H1 (cell line): ENCODE measurements at regions not wholly inside any gene's neighbourhood (a gene's known extent, or its start where the extent isn't known, plus 50 kb on each side); places are given as distances from the start of the nearest gene placed in this dataset.

Experiments
- CTCF ChIA-PET: fragments of 300-600 bp; sonication (Branson Sonifier 250); formaldehyde crosslinking; loops from one replicate; lab custom pipeline; 2021; ENCODE audit not compliant: partially characterized antibody; lab: Charles Lee
- POLR2A ChIA-PET: fragments of 300-600 bp; sonication (Branson Sonifier 250); formaldehyde crosslinking; loops from one replicate; lab custom pipeline; 2021; ENCODE audit warnings: inconsistent platforms; ENCODE audit not compliant: partially characterized antibody; lab: Charles Lee
- DNase-seq, 2 experiments: peaks; one replicate each; pipeline versions ENCODE4 v3.0.0 to v3.0.0-alpha.2; 2010 to 2022; ENCODE audit warnings: low spot score in 2 of 2, low read depth in 1 of 2, mixed read lengths in 1 of 2
- FAIRE-seq: peaks from 2 replicates; lab custom pipeline; 2011; peaks lifted over from hg19 to GRCh38; lab: Jason Lieb, UNC
- H2AFZ ChIP-seq: 2 replicates; pipeline ENCODE4 v1.8.1; 2012; ENCODE audit warnings: low read length, inconsistent platforms
- H2AK5ac ChIP-seq: 2 replicates; pipeline ENCODE4 v1.6.1; 2013; ENCODE audit warnings: low read depth, low read length
- H2BK120ac ChIP-seq: replicated peaks from 2 replicates; pipeline ENCODE3; 2013; ENCODE audit warnings: low read depth, low read length, inconsistent platforms
- H2BK12ac ChIP-seq: 2 replicates; pipeline ENCODE4 v1.6.1; 2013; ENCODE audit warnings: low read depth, low read length
- H2BK15ac ChIP-seq: 2 replicates; pipeline ENCODE4 v1.6.1; 2013; ENCODE audit warnings: low read length
- H2BK20ac ChIP-seq: 2 replicates; pipeline ENCODE4 v1.6.1; 2013; ENCODE audit warnings: low read length
- H2BK5ac ChIP-seq: 2 replicates; pipeline ENCODE4 v1.6.1; 2013; ENCODE audit warnings: low read depth, low read length
- H3K14ac ChIP-seq: 2 replicates; pipeline ENCODE4 v1.6.1; 2013; ENCODE audit warnings: inconsistent platforms; ENCODE audit not compliant: insufficient read length
- H3K18ac ChIP-seq: 2 replicates; pipeline ENCODE4 v1.6.1; 2013; ENCODE audit warnings: low read length; ENCODE audit errors: extremely low read depth
- H3K23ac ChIP-seq: 2 replicates; pipeline ENCODE4 v1.6.1; 2013; ENCODE audit warnings: inconsistent platforms; ENCODE audit not compliant: insufficient read length
- H3K23me2 ChIP-seq: 2 replicates; pipeline ENCODE4 v1.6.1; 2013; ENCODE audit warnings: low read depth, low read length
- H3K27ac ChIP-seq: 2 replicates; pipeline ENCODE4 v1.6.1; 2011; ENCODE audit warnings: low read depth, low read length, inconsistent platforms
- H3K27me3 ChIP-seq, 4 experiments: replicated peaks in 1 of 4; 1 replicate in 1 of 4; 2 replicates in 3 of 4; pipeline versions ENCODE4 v1.6.1 to v1.8.1; 2011 to 2013; ENCODE audit warnings: low read length in 3 of 4, mild to moderate bottlenecking in 3 of 4, inconsistent platforms in 2 of 4, mixed read lengths in 2 of 4, moderate library complexity in 1 of 4; ENCODE audit not compliant: control insufficient read depth in 3 of 4, insufficient read depth in 3 of 4; ENCODE audit errors: extremely low read depth in 1 of 4
- H3K36me3 ChIP-seq, 4 experiments: 2 replicates each; pipeline versions ENCODE4 v1.6.1 to v1.8.1; 2011 to 2013; ENCODE audit warnings: mild to moderate bottlenecking in 4 of 4, low read length in 3 of 4, moderate library complexity in 2 of 4, control low read depth in 1 of 4, inconsistent platforms in 1 of 4; ENCODE audit not compliant: insufficient read depth in 4 of 4, control insufficient read depth in 2 of 4
- H3K4ac ChIP-seq: replicated peaks from 2 replicates; pipeline ENCODE3; 2013; ENCODE audit warnings: low read length, low read depth, mixed read lengths, inconsistent platforms; ENCODE audit not compliant: insufficient read length
- H3K4me1 ChIP-seq, 4 experiments: replicated peaks in 1 of 4; 1 replicate in 1 of 4; 2 replicates in 3 of 4; pipeline versions ENCODE4 v1.6.1 to v1.8.1; 2011 to 2013; ENCODE audit warnings: low read length in 3 of 4, inconsistent platforms in 2 of 4, mixed read lengths in 1 of 4; ENCODE audit not compliant: insufficient read depth in 4 of 4, control insufficient read depth in 3 of 4
- H3K4me2 ChIP-seq, 2 experiments: 2 replicates each; pipeline versions ENCODE4 v1.6.1 to v1.8.1; 2011 to 2013; ENCODE audit warnings: low read depth in 2 of 2, low read length in 2 of 2, control low read depth in 1 of 2, inconsistent platforms in 1 of 2, mild to moderate bottlenecking in 1 of 2; ENCODE audit not compliant: insufficient read depth in 1 of 2
- H3K4me3 ChIP-seq, 4 experiments: fragments of 200-600, 300-600 bp in 1 of 4; sonication (generic), shearing (Covaris generic), sonication (Bioruptor Twin) in 1 of 4; 2 replicates each; pipeline versions ENCODE4 v1.5.1 to v1.8.1; 2011 to 2016; ENCODE audit warnings: low read length in 4 of 4, low read depth in 3 of 4, control low read depth in 2 of 4, inconsistent platforms in 2 of 4, mild to moderate bottlenecking in 2 of 4, mixed read lengths in 1 of 4, moderate library complexity in 1 of 4; ENCODE audit not compliant: insufficient read depth in 2 of 4; ENCODE audit errors: extremely low read depth in 1 of 4
- H3K56ac ChIP-seq: replicated peaks from 2 replicates; pipeline ENCODE3; 2013; ENCODE audit warnings: low read depth, mild to moderate bottlenecking, mixed read lengths, low read length, inconsistent platforms; ENCODE audit not compliant: insufficient read length
- H3K79me1 ChIP-seq: 2 replicates; pipeline ENCODE4 v1.6.1; 2013; ENCODE audit warnings: low read depth, low read length, control low read depth
- H3K79me2 ChIP-seq, 2 experiments: 2 replicates each; pipeline versions ENCODE4 v1.6.1 to v1.8.1; 2012 to 2013; ENCODE audit warnings: low read length in 2 of 2, mild to moderate bottlenecking in 2 of 2, inconsistent platforms in 1 of 2; ENCODE audit not compliant: insufficient read depth in 2 of 2, control insufficient read depth in 1 of 2
- H3K9ac ChIP-seq, 4 experiments: replicated peaks in 1 of 4; 1 replicate in 1 of 4; 2 replicates in 3 of 4; pipeline versions ENCODE4 v1.6.1 to v1.8.1; 2011 to 2013; ENCODE audit warnings: low read depth in 3 of 4, low read length in 3 of 4, control low read depth in 2 of 4, mild to moderate bottlenecking in 2 of 4, moderate library complexity in 2 of 4, inconsistent platforms in 1 of 4; ENCODE audit errors: extremely low read depth in 1 of 4
- H3K9me3 ChIP-seq, 2 experiments: 2 replicates each; pipeline versions ENCODE4 v1.6.1 to v1.8.1; 2012 to 2013; ENCODE audit warnings: mild to moderate bottlenecking in 2 of 2, moderate library complexity in 2 of 2, control low read depth in 1 of 2, inconsistent platforms in 1 of 2, low read depth in 1 of 2, low read length in 1 of 2, mixed read lengths in 1 of 2; ENCODE audit not compliant: insufficient read depth in 2 of 2
- H4K20me1 ChIP-seq, 2 experiments: replicated peaks in 1 of 2; 2 replicates each; pipeline versions ENCODE3 to v1.8.1; 2011 to 2013; ENCODE audit warnings: inconsistent platforms in 2 of 2, low read length in 2 of 2, mild to moderate bottlenecking in 1 of 2; ENCODE audit not compliant: insufficient read depth in 2 of 2, control insufficient read depth in 1 of 2
- H4K5ac ChIP-seq: 2 replicates; pipeline ENCODE4 v1.6.1; 2013; ENCODE audit warnings: low read length, low read depth, mixed read lengths, inconsistent platforms; ENCODE audit not compliant: insufficient read length
- H4K8ac ChIP-seq: 2 replicates; pipeline ENCODE4 v1.8.0; 2013; ENCODE audit warnings: mild to moderate bottlenecking, moderate library complexity, low read length, inconsistent platforms; ENCODE audit not compliant: insufficient read depth; ENCODE audit errors: extremely low read depth
- H4K91ac ChIP-seq: replicated peaks from 2 replicates; pipeline ENCODE3; 2013; ENCODE audit warnings: low read length, mixed read lengths, inconsistent platforms; ENCODE audit not compliant: insufficient read length
- BRCA1 ChIP-seq: IDR thresholded peaks from 2 replicates; pipeline ENCODE4 v1.6.1; 2012; ENCODE audit warnings: low read depth, low read length, improper control_type of control experiment
- CHD2 ChIP-seq: IDR thresholded peaks from 2 replicates; pipeline ENCODE4 v1.6.1; 2012; ENCODE audit warnings: low read length, improper control_type of control experiment
- E2F6 ChIP-seq: IDR thresholded peaks from 2 replicates; pipeline ENCODE4 v1.6.1; 2012; ENCODE audit warnings: inconsistent platforms
- GTF2F1 ChIP-seq: IDR thresholded peaks from 2 replicates; pipeline ENCODE4 v1.6.1; 2012; ENCODE audit warnings: low read depth, low read length, improper control_type of control experiment, borderline replicate concordance
- HDAC6 ChIP-seq: IDR thresholded peaks from one replicate; pipeline ENCODE4 v1.7.1; 2012; ENCODE audit warnings: low read depth, mild to moderate bottlenecking, inconsistent platforms, low read length, moderate library complexity
- MAX ChIP-seq: IDR thresholded peaks from 2 replicates; pipeline ENCODE4 v1.6.1; 2012; ENCODE audit warnings: inconsistent platforms
- PHF8 ChIP-seq: fragments of 200-600 bp; sonication (generic); conservative IDR thresholded peaks from 2 replicates; pipeline ENCODE4 v1.7.1; 2012; ENCODE audit warnings: low read depth, mild to moderate bottlenecking, inconsistent platforms, low read length, moderate library complexity
- POU5F1 ChIP-seq: IDR thresholded peaks from 2 replicates; pipeline ENCODE4 v1.6.1; 2011; ENCODE audit warnings: low read depth, mild to moderate bottlenecking, low read length, moderate library complexity
- RAD21 ChIP-seq, 2 experiments: IDR thresholded peaks in 1 of 2; conservative IDR thresholded peaks in 1 of 2; 2 replicates each; pipeline ENCODE4 v1.6.1; 2011; ENCODE audit warnings: low read depth in 2 of 2, low read length in 2 of 2, improper control_type of control experiment in 1 of 2, inconsistent platforms in 1 of 2, mild to moderate bottlenecking in 1 of 2, moderate library complexity in 1 of 2
- SIN3A ChIP-seq, 2 experiments: IDR thresholded peaks in 1 of 2; conservative IDR thresholded peaks in 1 of 2; 2 replicates each; pipeline ENCODE4 v1.6.1; 2011 to 2012; ENCODE audit warnings: low read length in 2 of 2, improper control_type of control experiment in 1 of 2, low read depth in 1 of 2, mild to moderate bottlenecking in 1 of 2
- SP1 ChIP-seq: IDR thresholded peaks from 2 replicates; pipeline ENCODE4 v1.6.1; 2011; ENCODE audit warnings: low read depth, low read length
- WGBS, 2 experiments: shearing (Covaris generic) in 1 of 2; methylation state at CpG; one replicate each; pipeline versions ENCODE4 v1.1.6 to v1.1.7; 2013 to 2015; ENCODE audit warnings: low lambda C conversion rate in 2 of 2, mixed read lengths in 2 of 2, inconsistent platforms in 1 of 2, low coverage in 1 of 2, missing lambda C conversion rate in 1 of 2; ENCODE audit not compliant: insufficient replicate concordance in 2 of 2, insufficient coverage in 1 of 2, insufficient read length in 1 of 2; ENCODE audit errors: extremely low coverage in 1 of 2, missing lambda C conversion rate in 1 of 2; 5-methylcytosine and 5-hydroxymethylcytosine counted together

GRCh38 chr10:42998481-42999384 lies 78.1 kb upstream of the RET start:
- H4K8ac ChIP-seq = peak overlapping the region; percentile 64
- no peak overlapping the region for H3K23ac ChIP-seq
- H3K56ac ChIP-seq = no peak overlapping the region
- H3K27ac ChIP-seq = no peak overlapping the region
- ChIA-PET CTCF (interaction anchor here (1.4 to 1.7 kb wide), 3 partner anchors 9 to 30 kb away, joined by 3 to 5 read pairs (median 5); no protein-coding TSS in a partner anchor), POLR2A (interaction anchor here (0.7 kb wide), 1 partner anchor 60 kb away, joined by 3 read pairs; no protein-coding TSS in a partner anchor)
- no peaks in the 10 kb centered on the region for H3K79me1 ChIP-seq
- H4K5ac ChIP-seq = no peak overlapping the region
- H3K4ac ChIP-seq = no peak overlapping the region
- no peak overlapping the region for H2BK120ac ChIP-seq
- no peak overlapping the region for H2BK20ac ChIP-seq
- no peak overlapping the region for H2BK12ac ChIP-seq
- no peak overlapping the region for H3K4me3 ChIP-seq
- no peak overlapping the region for H3K14ac ChIP-seq
- H3K4me2 ChIP-seq = no peak overlapping the region
- H2BK5ac ChIP-seq = no peak overlapping the region; the same call in 1 of the 2 replicates
- H4K91ac ChIP-seq = no peak overlapping the region
- FAIRE-seq (no peak), DNase-seq (no peak)
- peaks cover 0 to 2% (median 0%) of the 10 kb centered on the region in 4 experiments; a peak in 1 of 7 replicates for H3K4me1 ChIP-seq
- H3K9me3 ChIP-seq = no peaks in the 10 kb centered on the region
- no peak overlapping the region for H2AFZ ChIP-seq
- WGBS, 2 experiments = 84% methylated on average over 12 of the region's 12 CpGs; no CpG with 5 or more reads in 1 of the 2 experiments
- H3K27me3 ChIP-seq = no peaks in the 10 kb centered on the region
- H3K9ac ChIP-seq = no peak overlapping the region
- no peak overlapping the region for H2AK5ac ChIP-seq
- H3K79me2 ChIP-seq = no peaks in the 10 kb centered on the region
- no peaks in the 10 kb centered on the region for H4K20me1 ChIP-seq
- no peak overlapping the region for H2BK15ac ChIP-seq
- H3K18ac ChIP-seq = no peak overlapping the region
- H3K36me3 ChIP-seq = no peaks in the 10 kb centered on the region
- H3K23me2 ChIP-seq = no peaks in the 10 kb centered on the region
- TF ChIP-seq CHD2 (no peak), SIN3A (conservative IDR thresholded peaks at IDR 0.05 in 1 of 2, IDR thresholded peaks at IDR 0.05 in 1 of 2; ENCODE audit: low read depth in 1 of 2, low read length in 2 of 2) (no peak), POU5F1 (no peak), PHF8 (no peak), MAX (no peak), BRCA1 (no peak), SP1 (no peak), RAD21 (IDR thresholded peaks at IDR 0.05 in 1 of 2, conservative IDR thresholded peaks at IDR 0.05 in 1 of 2; ENCODE audit: low read depth in 2 of 2, low read length in 2 of 2) (no peak), E2F6 (no peak), HDAC6 (no peak), GTF2F1 (no peak)
